ENCODE measurements at regions not wholly inside any gene's neighbourhood (a gene's known extent, or its start where the extent isn't known, plus 50 kb on each side); places are given as distances from the start of the nearest gene placed in this dataset.

DNA sequence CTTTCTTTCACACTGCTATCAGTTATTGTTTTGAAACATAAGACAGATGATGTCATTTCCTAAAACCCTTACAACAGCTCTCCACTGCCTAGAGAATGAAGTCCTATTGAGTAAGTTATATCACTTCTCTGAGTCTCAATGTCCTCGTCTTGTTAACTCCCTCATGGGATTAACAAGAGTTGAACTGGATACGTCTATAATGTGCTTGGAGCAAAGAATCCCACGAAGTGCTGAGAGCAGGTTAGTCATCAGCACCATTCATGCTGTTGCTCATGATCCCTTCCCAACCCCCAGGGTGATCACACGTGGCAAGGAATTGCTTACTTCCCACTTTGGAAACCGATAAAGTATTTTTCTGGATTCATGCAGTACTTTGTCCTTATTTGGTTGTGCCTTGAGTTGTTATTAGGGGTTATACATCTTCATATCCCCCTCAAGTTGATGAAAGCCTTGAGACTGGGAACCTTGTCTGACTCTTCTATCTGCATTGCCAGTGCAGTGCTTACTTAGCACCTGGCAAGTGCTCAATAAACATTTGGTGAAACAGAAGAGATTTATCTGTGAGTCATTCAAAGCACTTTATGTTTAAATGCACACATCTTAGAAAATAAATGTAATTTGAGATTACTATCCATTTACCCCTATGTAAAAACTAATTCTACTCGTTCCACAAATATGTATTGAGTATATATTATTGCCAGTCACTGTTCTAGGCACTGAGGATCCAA lies 487.5 kb downstream of the EPM2A start:
- no peaks in the 10 kb centered on the region for H3K9me3 ChIP-seq
- TF ChIP-seq, protein P1, sequence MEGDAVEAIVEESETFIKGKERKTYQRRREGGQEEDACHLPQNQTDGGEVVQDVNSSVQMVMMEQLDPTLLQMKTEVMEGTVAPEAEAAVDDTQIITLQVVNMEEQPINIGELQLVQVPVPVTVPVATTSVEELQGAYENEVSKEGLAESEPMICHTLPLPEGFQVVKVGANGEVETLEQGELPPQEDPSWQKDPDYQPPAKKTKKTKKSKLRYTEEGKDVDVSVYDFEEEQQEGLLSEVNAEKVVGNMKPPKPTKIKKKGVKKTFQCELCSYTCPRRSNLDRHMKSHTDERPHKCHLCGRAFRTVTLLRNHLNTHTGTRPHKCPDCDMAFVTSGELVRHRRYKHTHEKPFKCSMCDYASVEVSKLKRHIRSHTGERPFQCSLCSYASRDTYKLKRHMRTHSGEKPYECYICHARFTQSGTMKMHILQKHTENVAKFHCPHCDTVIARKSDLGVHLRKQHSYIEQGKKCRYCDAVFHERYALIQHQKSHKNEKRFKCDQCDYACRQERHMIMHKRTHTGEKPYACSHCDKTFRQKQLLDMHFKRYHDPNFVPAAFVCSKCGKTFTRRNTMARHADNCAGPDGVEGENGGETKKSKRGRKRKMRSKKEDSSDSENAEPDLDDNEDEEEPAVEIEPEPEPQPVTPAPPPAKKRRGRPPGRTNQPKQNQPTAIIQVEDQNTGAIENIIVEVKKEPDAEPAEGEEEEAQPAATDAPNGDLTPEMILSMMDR (IDR thresholded peaks at IDR 0.05): no peak
- no peak overlapping the region for H3K4me3 ChIP-seq
- H3K4me1 ChIP-seq: no peaks in the 10 kb centered on the region
- H3K36me3 ChIP-seq: no peaks in the 10 kb centered on the region
- intact Hi-C loops (cut with DNase I): no loop called here
- no peak overlapping the region for H3K27ac ChIP-seq
- no peak for DNase-seq (ENCODE audit: low spot score in 2 of 2)
- no peaks in the 10 kb centered on the region for H3K27me3 ChIP-seq

DNA sequence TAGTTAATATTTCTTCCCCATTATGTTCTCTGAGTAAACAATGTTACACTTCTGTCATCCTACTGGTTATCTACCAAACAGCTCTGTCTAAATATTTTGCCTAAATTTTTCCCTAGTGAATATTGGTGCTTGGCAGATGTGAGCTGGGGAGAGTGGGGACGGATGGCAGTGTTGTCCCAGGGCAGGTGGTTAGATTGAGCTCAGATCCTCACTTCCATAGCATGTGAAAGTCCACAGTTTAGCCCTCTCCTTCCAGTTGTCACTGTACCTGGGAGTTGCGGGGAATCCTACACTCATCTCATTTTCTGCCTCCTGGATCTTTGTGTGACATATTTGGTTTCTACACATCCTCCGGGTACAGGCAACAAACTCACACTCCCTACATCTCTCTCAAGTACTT lies 484.9 kb downstream of the EPM2A start:
- Histone ChIP-seq H3K4me3 (no peak overlapping the region), H3K36me3 (no peaks in the 10 kb centered on the region), H3K27ac (no peak overlapping the region), H3K9me3 (no peaks in the 10 kb centered on the region), H3K27me3 (no peaks in the 10 kb centered on the region), H3K4me1 (no peaks in the 10 kb centered on the region)
- TF ChIP-seq, protein P1 (IDR thresholded peaks at IDR 0.05): no peak
- intact Hi-C loops (cut with DNase I): no loop called here
- DNase-seq (ENCODE audit: low spot score in 2 of 2): no peak

DNA sequence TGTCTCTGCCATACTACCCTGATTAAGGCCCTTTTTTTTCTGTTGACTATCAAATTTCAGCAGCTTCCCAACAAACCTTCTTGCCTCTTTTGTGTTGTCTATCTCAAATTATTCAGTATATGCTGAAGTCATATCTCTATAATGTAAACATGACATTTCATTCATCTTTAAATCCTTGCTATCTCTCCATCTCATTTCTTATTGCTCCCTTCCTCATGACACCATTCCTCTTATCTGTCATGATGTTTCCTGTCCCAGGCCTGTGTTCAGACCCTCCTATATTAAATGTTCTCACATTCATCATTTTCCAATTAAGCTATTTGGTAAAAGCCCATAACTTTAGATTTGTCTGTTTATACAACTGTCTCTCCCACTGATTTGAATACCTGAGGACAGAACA lies 482.6 kb downstream of the EPM2A start:
- no peaks in the 10 kb centered on the region for H3K36me3 ChIP-seq
- TF ChIP-seq, protein P1 (IDR thresholded peaks at IDR 0.05): no peak
- no peak for DNase-seq (ENCODE audit: low spot score in 2 of 2)
- no peak overlapping the region for H3K27ac ChIP-seq
- intact Hi-C loops (cut with DNase I): no loop called here
- H3K9me3 ChIP-seq: no peaks in the 10 kb centered on the region
- no peaks in the 10 kb centered on the region for H3K27me3 ChIP-seq
- no peaks in the 10 kb centered on the region for H3K4me1 ChIP-seq
- H3K4me3 ChIP-seq: no peak overlapping the region

DNA sequence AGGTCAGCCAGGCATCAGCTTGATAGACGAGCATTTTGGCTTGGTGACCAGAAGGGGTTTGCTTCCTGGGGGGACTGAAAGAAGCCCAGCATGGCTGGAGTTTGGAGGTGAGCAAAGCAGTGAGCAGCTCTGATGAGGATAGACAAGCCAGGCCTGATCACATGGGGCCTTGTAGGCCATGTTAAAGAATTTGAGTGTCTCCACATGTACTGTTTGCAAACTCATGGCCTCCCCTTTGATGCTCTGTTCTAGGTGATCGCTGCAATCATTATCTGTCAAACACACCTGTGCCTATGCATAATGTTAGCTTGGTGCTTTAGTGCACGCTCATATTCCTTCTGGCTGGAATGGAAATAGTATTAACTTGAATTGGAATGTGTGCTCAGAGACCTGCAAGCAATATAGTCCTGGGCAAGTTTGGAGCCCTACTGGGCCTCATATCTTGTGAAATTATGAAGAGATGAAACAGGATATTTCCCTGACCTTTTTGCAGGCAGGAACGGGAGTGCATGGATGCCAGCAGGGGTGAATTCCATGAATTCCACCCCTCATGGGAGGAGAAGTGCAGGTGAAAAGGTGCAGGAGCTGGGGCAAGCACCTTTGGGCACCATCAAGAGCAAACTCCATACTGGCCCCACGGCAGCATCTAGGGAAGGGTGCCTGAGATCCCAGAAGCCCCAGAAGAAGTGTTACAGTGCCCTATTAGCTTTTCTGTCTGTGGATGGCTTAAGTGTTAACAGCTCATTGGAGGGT lies 480.5 kb downstream of the EPM2A start:
- no peaks in the 10 kb centered on the region for H3K27me3 ChIP-seq
- TF ChIP-seq, protein P1 (IDR thresholded peaks at IDR 0.05): no peak
- no peaks in the 10 kb centered on the region for H3K36me3 ChIP-seq
- intact Hi-C loops (cut with DNase I): no loop called here
- no peak overlapping the region for H3K27ac ChIP-seq
- no peak overlapping the region for H3K4me3 ChIP-seq
- H3K9me3 ChIP-seq: no peaks in the 10 kb centered on the region
- H3K4me1 ChIP-seq: no peaks in the 10 kb centered on the region
- DNase-seq (ENCODE audit: low spot score in 2 of 2): no peak

DNA sequence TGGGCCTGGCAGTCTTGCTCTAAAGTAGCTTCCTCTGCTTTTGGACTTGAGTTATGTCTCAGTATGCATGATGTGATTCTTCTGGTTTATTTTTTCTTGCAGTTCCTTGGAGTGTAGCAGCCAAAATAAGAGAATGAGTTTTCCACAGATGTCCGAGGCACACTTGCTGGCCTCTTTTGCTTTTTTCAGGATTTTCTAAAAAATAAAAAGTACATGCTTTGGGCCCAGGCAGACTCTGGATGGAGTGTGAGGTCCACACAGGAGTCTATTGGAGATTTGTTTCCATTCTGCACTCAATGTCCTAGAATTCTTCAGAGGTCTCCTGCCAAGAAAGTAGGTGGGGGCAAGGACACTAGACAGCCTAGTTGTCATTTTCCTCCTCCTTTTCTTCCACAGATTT lies 477.6 kb downstream of the EPM2A start:
- Histone ChIP-seq H3K27me3 (no peaks in the 10 kb centered on the region), H3K4me1 (no peaks in the 10 kb centered on the region), H3K36me3 (no peaks in the 10 kb centered on the region), H3K27ac (no peak overlapping the region), H3K9me3 (no peaks in the 10 kb centered on the region), H3K4me3 (no peak overlapping the region)
- intact Hi-C loops (cut with DNase I): no loop called here
- TF ChIP-seq, protein P1 (IDR thresholded peaks at IDR 0.05): no peak
- no peak for DNase-seq (ENCODE audit: low spot score in 2 of 2)

Measured in ascending aorta (tissue), 2 donors.